ENCODE measurements at regions not wholly inside any gene's neighbourhood (a gene's known extent, or its start where the extent isn't known, plus 50 kb on each side); places are given as distances from the start of the nearest gene placed in this dataset.

DNA sequence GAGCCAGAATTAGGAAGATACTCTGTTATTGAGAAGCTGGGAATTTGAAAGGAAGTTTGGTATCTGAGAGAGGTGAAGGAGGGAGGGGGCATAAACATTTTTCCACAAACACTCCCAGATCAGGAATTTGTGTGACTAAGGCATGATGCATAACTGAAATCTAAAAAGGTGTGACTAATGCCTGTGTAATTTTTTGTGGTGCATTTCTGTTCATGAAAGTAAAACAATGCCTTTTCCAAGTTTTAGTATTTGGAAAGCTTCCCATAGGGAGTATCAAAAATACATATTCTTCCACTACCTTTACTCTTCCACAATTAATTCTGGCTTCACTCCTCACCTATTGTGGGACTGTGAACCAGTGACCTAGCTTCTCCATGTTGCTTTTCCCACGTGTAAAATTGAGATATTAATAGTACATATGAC, 56.4 kb upstream of the CAV2 start:
- TF ChIP-seq, protein P1, sequence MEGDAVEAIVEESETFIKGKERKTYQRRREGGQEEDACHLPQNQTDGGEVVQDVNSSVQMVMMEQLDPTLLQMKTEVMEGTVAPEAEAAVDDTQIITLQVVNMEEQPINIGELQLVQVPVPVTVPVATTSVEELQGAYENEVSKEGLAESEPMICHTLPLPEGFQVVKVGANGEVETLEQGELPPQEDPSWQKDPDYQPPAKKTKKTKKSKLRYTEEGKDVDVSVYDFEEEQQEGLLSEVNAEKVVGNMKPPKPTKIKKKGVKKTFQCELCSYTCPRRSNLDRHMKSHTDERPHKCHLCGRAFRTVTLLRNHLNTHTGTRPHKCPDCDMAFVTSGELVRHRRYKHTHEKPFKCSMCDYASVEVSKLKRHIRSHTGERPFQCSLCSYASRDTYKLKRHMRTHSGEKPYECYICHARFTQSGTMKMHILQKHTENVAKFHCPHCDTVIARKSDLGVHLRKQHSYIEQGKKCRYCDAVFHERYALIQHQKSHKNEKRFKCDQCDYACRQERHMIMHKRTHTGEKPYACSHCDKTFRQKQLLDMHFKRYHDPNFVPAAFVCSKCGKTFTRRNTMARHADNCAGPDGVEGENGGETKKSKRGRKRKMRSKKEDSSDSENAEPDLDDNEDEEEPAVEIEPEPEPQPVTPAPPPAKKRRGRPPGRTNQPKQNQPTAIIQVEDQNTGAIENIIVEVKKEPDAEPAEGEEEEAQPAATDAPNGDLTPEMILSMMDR (IDR thresholded peaks at IDR 0.05): no peak
- no peak for TF ChIP-seq ZFX (IDR thresholded peaks at IDR 0.05; ENCODE audit: borderline replicate concordance)
